NCI-H748 treated with DMSO at 0.1 percent for 48 hours (cell line): ENCODE measurements at regions not wholly inside any gene's neighbourhood (a gene's known extent, or its start where the extent isn't known, plus 50 kb on each side); places are given as distances from the start of the nearest gene placed in this dataset.

Experiments used
- DNase-seq: peaks from one replicate; lab custom pipeline; 2025; lab: John Stamatoyannopoulos, UW

GRCh38 chr3:155029941-155030340 is 50.2 kb upstream of the MME start:
- DNase-seq = no peak

GRCh38 chr3:155026999-155027591 is 53.0 kb upstream of the MME start:
- no peak for DNase-seq

GRCh38 chr3:155024006-155024638 is 56.0 kb upstream of the MME start:
- no peak for DNase-seq

- DNase-seq = no peak
These were observed 57.2 kb upstream of the MME start for GRCh38 chr3:155022896-155023295.

GRCh38 chr3:155019575-155019974 is 60.5 kb upstream of the MME start:
- DNase-seq = no peak

- DNase-seq = no peak
These were observed 61.3 kb upstream of the MME start for GRCh38 chr3:155018621-155019330.

- no peak for DNase-seq
These were observed 64.2 kb upstream of the MME start for GRCh38 chr3:155015776-155016436.

- DNase-seq = no peak
These were observed 65.2 kb upstream of the MME start for GRCh38 chr3:155014953-155015352.

- DNase-seq = no peak
These were observed 66.7 kb upstream of the MME start for GRCh38 chr3:155013427-155013826.

GRCh38 chr3:155012584-155012983 is 67.5 kb upstream of the MME start:
- DNase-seq = no peak

GRCh38 chr3:155010416-155010815 is 69.7 kb upstream of the MME start:
- no peak for DNase-seq

- no peak for DNase-seq
These were observed 70.9 kb upstream of the MME start for GRCh38 chr3:155009217-155009616.

GRCh38 chr3:155007729-155008128 is 72.4 kb upstream of the MME start:
- DNase-seq = no peak

GRCh38 chr3:155001289-155002010 is 78.7 kb upstream of the MME start:
- no peak for DNase-seq

- no peak for DNase-seq
These were observed 87.5 kb upstream of the MME start for GRCh38 chr3:154992655-154993054.

- DNase-seq = no peak
These were observed 89.6 kb upstream of the MME start for GRCh38 chr3:154990543-154990942.

- no peak for DNase-seq
These were observed 92.3 kb upstream of the MME start for GRCh38 chr3:154987846-154988245.

GRCh38 chr3:154981664-154982063 is 98.5 kb upstream of the MME start:
- no peak for DNase-seq

GRCh38 chr3:154981201-154981600 is 98.9 kb upstream of the MME start:
- DNase-seq = no peak

GRCh38 chr3:154979331-154979730 is 100.8 kb upstream of the MME start:
- DNase-seq = no peak

- DNase-seq = no peak
These were observed 102.5 kb upstream of the MME start for GRCh38 chr3:154977666-154978065.
